PC-9 (cell line): ENCODE measurements at regions not wholly inside any gene's neighbourhood (a gene's known extent, or its start where the extent isn't known, plus 50 kb on each side); places are given as distances from the start of the nearest gene placed in this dataset.

Experiments used
- BruUV-seq: library from RNA; stranded (reverse); fragments of 400-500 nt; replicated peaks from 2 replicates; lab custom pipeline; 2021; lab: Mats Ljungman, UMichigan
- CTCF ChIA-PET: fragments of 300-600 bp; sonication (Branson Sonifier 250); formaldehyde crosslinking; loops from one replicate; lab custom pipeline; 2022; ENCODE audit warnings: antibody characterized with exemption; lab: Charles Lee
- POLR2A ChIA-PET: fragments of 300-600 bp; sonication (Branson Sonifier 250); formaldehyde crosslinking; loops from one replicate; lab custom pipeline; 2022; ENCODE audit warnings: antibody characterized with exemption; ENCODE audit not compliant: unreplicated experiment; lab: Charles Lee
- DNase-seq, 2 experiments: peaks; one replicate each; pipeline versions ENCODE4 v3.0.0 to v3.0.0-alpha.2; 2015 to 2022; ENCODE audit warnings: mixed read lengths in 1 of 2
- H2AFZ ChIP-seq: fragments of 200-600 bp; sonication (generic); 2 replicates; pipeline ENCODE4 v1.8.1; 2017; ENCODE audit warnings: antibody characterized with exemption
- H3F3A ChIP-seq: fragments of 200-600 bp; sonication (generic); 2 replicates; pipeline ENCODE4 v1.8.1; 2017; ENCODE audit warnings: antibody characterized with exemption, mild to moderate bottlenecking, low read depth; ENCODE audit not compliant: insufficient read depth
- H3K27ac ChIP-seq: fragments of 200-600 bp; sonication (generic); 2 replicates; pipeline ENCODE4 v1.6.1; 2016; ENCODE audit warnings: mixed run types
- H3K27me3 ChIP-seq: fragments of 200-600 bp; sonication (generic); 2 replicates; pipeline ENCODE4 v1.6.1; 2016; ENCODE audit warnings: low read depth, mixed run types; ENCODE audit not compliant: insufficient read depth
- H3K36me3 ChIP-seq: fragments of 200-600 bp; sonication (generic); 2 replicates; pipeline ENCODE4 v1.6.1; 2016; ENCODE audit warnings: low read depth, mixed run types
- H3K4me1 ChIP-seq: fragments of 200-600 bp; sonication (generic); replicated peaks from 2 replicates; pipeline ENCODE4 v1.6.1; 2016; ENCODE audit warnings: mixed run types; ENCODE audit not compliant: insufficient read depth
- H3K4me2 ChIP-seq: fragments of 200-600 bp; sonication (generic); 2 replicates; pipeline ENCODE4 v1.6.1; 2017; ENCODE audit warnings: mixed run types
- H3K4me3 ChIP-seq: fragments of 200-600 bp; sonication (generic); 2 replicates; pipeline ENCODE4 v1.6.1; 2016; ENCODE audit warnings: mixed run types
- H3K79me2 ChIP-seq: fragments of 200-600 bp; sonication (generic); 2 replicates; pipeline ENCODE4 v1.6.1; 2017; ENCODE audit warnings: low read depth, mixed run types
- H3K9me2 ChIP-seq: fragments of 200-600 bp; sonication (generic); 2 replicates; pipeline ENCODE4 v1.8.1; 2017; ENCODE audit warnings: mild to moderate bottlenecking; ENCODE audit not compliant: insufficient read depth
- H3K9me3 ChIP-seq: fragments of 200-600 bp; sonication (generic); 2 replicates; pipeline ENCODE4 v1.8.1; 2016; ENCODE audit warnings: low read depth; ENCODE audit not compliant: insufficient read depth
- H4K20me1 ChIP-seq: fragments of 200-600 bp; sonication (generic); 2 replicates; pipeline ENCODE4 v1.8.1; 2017; ENCODE audit not compliant: insufficient read depth
- CTCF ChIP-seq: fragments of 200-600 bp; sonication (generic); conservative IDR thresholded peaks from 2 replicates; pipeline ENCODE4 v1.6.1; 2017; ENCODE audit warnings: mixed run types, antibody characterized with exemption, mild to moderate bottlenecking, moderate library complexity
- EZH2 ChIP-seq: fragments of 200-600 bp; sonication (generic); IDR thresholded peaks from 2 replicates; pipeline ENCODE4 v1.8.0; 2017; ENCODE audit warnings: antibody characterized with exemption, low read depth
- intact Hi-C: fragments of 100-400 bp; cut with micrococcal nuclease; formaldehyde crosslinking; loops from one replicate; pipeline ENCODE4 v1.10.0; 2022; ENCODE audit not compliant: unreplicated experiment

- 0 out of 2 replicates have a peak, but pooled peaks cover 6% of the 10 kb centered on the region for H3K27me3 ChIP-seq
Measured at GRCh38 chr1:242743983-242744780, 219.7 kb upstream of the PLD5 start.

GRCh38 chr1:242738702-242739645 is 214.5 kb upstream of the PLD5 start:
- intact Hi-C loops = no loop called here

More at GRCh38 chr1:242743983-242744780, 219.7 kb upstream of the PLD5 start:
- intact Hi-C loops = no loop called here
- Histone ChIP-seq H3K27ac (no peak overlapping the region), H3K9me3 (no peaks in the 10 kb centered on the region), H3K4me3 (no peak overlapping the region), H4K20me1 (no peaks in the 10 kb centered on the region), H2AFZ (no peak overlapping the region), H3K36me3 (no peaks in the 10 kb centered on the region), H3F3A (no peaks in the 10 kb centered on the region), H3K79me2 (no peaks in the 10 kb centered on the region), H3K9me2 (no peaks in the 10 kb centered on the region), H3K4me2 (no peak overlapping the region), H3K4me1 (no peaks in the 10 kb centered on the region)
- no peak for DNase-seq
- CTCF ChIA-PET = no interaction called here
- POLR2A ChIA-PET = no interaction called here
- TF ChIP-seq CTCF (no peak), EZH2 (no peak)
- no TSS peak for BruUV-seq

More at GRCh38 chr1:242738702-242739645, 214.5 kb upstream of the PLD5 start:
- Histone ChIP-seq H2AFZ (no peak overlapping the region), H3K79me2 (no peaks in the 10 kb centered on the region), H3K9me2 (no peaks in the 10 kb centered on the region), H3K27ac (no peak overlapping the region), H3K4me1 (no peaks in the 10 kb centered on the region), H4K20me1 (no peaks in the 10 kb centered on the region), H3K9me3 (no peaks in the 10 kb centered on the region), H3F3A (no peaks in the 10 kb centered on the region), H3K36me3 (no peaks in the 10 kb centered on the region), H3K4me3 (no peak overlapping the region), H3K4me2 (no peak overlapping the region), H3K27me3 (no peaks in the 10 kb centered on the region)
- no TSS peak for BruUV-seq
- no peak for DNase-seq
- TF ChIP-seq EZH2 (no peak), CTCF (no peak)
- CTCF ChIA-PET = no interaction called here
- POLR2A ChIA-PET = no interaction called here
